Activated T-helper 1 cell treated with anti-CD3 and anti-CD28 coated beads, Interleukin-2, amount 50 U/mL, for 16 hours (primary cell): ENCODE measurements at regions not wholly inside any gene's neighbourhood (a gene's known extent, or its start where the extent isn't known, plus 50 kb on each side); places are given as distances from the start of the nearest gene placed in this dataset.
"Not testable (repeated sequence)": the region's sequence is repeated elsewhere in the genome, so short reads cannot be mapped to it uniquely, and the experiment has no call there.

Experiments used
- DNase-seq, 2 donors: peaks; one replicate each; pipeline ENCODE4 v3.0.0-alpha.2; 2020; ENCODE audit warnings: low read depth in 1 of 2, low spot score in 1 of 2

GRCh38 chr6:112639391-112639831, 292.3 kb downstream of the RFPL4B start:
- DNase-seq, result no peak

GRCh38 chr6:112640891-112641290, 293.8 kb downstream of the RFPL4B start:
- DNase-seq, result no peak

- no peak for DNase-seq
These were observed 302.7 kb downstream of the RFPL4B start for GRCh38 chr6:112649853-112650252.

GRCh38 chr6:112651239-112651638, 304.1 kb downstream of the RFPL4B start:
- DNase-seq, result no peak

- no peak for DNase-seq
These were observed 312.8 kb downstream of the RFPL4B start for GRCh38 chr6:112659912-112660311.

GRCh38 chr6:112660626-112661025, 313.5 kb downstream of the RFPL4B start:
- no peak for DNase-seq

- no peak for DNase-seq
These were observed 316.6 kb downstream of the RFPL4B start for GRCh38 chr6:112663698-112664097.

GRCh38 chr6:112665114-112665513, 318.0 kb downstream of the RFPL4B start:
- no peak for DNase-seq

GRCh38 chr6:112665815-112666214, 318.7 kb downstream of the RFPL4B start:
- no peak for DNase-seq

- no peak for DNase-seq
These were observed 320.3 kb downstream of the RFPL4B start for GRCh38 chr6:112667427-112667826.

GRCh38 chr6:112680091-112680490, 333.0 kb downstream of the RFPL4B start:
- no peak for DNase-seq

- DNase-seq, result no peak
These were observed 334.9 kb downstream of the RFPL4B start for GRCh38 chr6:112682071-112682470.

GRCh38 chr6:112683106-112683505, 336.0 kb downstream of the RFPL4B start:
- DNase-seq, result no peak

- no peak for DNase-seq
These were observed 336.8 kb downstream of the RFPL4B start for GRCh38 chr6:112683926-112684325.

- not testable (repeated sequence) for DNase-seq
These were observed 338.5 kb downstream of the RFPL4B start for GRCh38 chr6:112685521-112686220.

- not testable (repeated sequence) for DNase-seq
These were observed 341.5 kb downstream of the RFPL4B start for GRCh38 chr6:112688487-112689165.

- not testable (repeated sequence) for DNase-seq
These were observed 342.2 kb downstream of the RFPL4B start for GRCh38 chr6:112689183-112689858.

GRCh38 chr6:112690497-112691202, 343.5 kb downstream of the RFPL4B start:
- no peak for DNase-seq

GRCh38 chr6:112691289-112691688, 344.2 kb downstream of the RFPL4B start:
- no peak for DNase-seq

GRCh38 chr6:112695001-112695400, 347.9 kb downstream of the RFPL4B start:
- DNase-seq, result no peak

GRCh38 chr6:112697265-112697664, 350.1 kb downstream of the RFPL4B start:
- no peak for DNase-seq
